Suppressor macrophage treated with lipopolysaccharide for 4 hours (primary cell): ENCODE measurements at regions not wholly inside any gene's neighbourhood (a gene's known extent, or its start where the extent isn't known, plus 50 kb on each side); places are given as distances from the start of the nearest gene placed in this dataset.

Experiments
- DNase-seq: peaks from one replicate; pipeline ENCODE4 v3.0.0-alpha.2; 2020

DNA sequence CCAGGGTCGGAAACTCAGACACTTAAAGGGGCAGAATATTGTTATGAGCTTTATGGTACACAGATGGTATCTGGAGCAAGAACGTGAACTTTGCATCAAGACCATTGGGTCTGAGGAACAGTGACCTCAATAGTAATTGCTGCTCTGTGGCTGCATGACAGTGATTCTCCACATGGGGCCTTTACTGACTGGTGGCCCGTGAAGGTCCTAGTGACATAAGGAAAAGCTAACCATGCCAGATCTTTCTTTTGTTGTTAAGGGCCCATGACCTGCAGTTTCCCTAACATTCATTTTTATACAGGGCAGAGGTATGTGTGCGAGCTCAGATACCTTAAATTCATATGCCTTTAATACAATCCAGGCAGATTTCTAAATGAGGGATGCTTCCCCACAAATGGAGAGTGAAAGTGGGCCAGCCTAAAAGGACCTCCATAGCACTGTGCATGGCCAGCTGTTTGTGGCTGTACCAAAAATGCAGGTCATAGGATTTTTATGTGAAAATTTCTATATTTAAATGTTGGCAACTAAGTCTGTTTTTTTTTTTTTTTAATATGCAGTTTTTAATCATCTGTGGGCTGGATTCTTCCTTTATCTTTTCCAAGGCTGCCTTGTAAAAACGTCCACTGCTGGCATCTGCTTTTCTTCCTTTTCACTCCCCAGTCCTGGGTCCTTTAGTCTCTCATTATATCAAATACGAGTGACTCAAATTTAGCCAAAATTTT, 188.0 kb upstream of the IL12A start:
- no peak for DNase-seq

DNA sequence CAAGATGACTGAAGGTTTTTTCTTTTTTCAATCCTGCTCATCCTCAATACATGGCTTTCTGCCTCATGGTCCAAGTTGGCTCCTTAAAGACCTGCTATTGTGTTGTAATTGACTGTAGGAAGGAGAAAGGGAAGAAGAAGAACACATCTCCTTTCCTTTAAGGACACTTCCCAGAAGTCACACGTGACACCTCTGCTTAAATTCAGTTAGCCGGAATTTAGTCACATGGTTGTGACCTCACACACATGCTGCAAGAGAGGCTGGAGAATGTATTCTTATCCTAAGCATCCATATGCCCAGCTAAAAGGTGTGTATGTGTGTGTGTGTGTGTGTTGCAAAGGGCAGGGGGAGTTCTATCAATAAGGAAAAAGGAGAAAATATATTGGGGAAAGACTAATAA, 185.8 kb upstream of the IL12A start:
- no peak for DNase-seq

DNA sequence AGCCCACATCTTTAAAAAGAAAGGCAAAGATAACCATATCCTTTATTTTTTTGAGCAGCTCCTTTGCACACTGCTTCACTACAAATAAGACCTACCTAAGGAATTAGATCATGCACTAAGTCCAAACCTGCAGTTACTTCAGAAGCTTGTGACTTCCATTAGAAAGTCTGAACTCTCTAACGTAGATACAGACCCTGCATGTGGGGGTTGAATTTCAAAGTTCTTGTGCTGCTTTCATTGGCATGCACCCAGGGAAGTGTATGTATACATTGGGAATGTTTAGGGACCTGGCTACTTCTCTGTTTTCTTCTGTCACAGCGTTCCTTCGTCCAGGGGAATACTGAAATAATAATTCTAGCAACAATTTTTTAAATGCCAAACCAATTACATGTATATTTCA, 185.2 kb upstream of the IL12A start:
- no peak for DNase-seq

DNA sequence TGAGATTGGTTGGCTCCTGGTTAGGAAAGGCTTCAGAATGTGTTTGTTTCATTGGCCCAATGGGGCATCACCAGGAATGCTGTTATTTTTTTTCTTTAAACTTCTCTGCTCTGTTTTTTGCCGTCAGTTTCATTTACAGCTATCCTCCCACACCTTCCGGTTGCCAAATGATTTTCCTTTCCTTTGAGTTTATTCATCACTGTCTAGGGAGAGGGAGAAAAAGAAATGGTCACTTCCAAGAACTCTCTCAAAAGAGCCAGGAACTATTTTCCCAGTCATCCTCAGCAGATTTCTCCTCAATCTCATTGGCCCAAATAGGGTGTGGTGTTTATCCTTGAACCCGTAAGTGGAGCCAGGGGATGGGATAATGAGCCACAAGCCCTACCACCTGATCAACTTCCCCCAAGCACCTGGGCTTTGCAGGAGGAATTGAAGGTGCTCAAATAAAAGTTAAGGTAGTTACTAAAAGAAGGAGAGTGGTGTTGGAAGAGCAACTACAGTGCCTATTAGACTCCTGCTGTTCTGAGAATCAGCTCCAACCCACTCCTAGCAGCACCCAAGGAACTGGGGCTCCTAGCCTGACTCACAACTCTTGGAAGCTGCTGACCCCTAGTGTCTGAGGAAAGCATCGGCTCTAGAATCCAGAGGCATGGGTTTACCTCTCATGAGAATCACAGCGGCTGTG, 183.8 kb upstream of the IL12A start:
- DNase-seq: peak; percentile 80

DNA sequence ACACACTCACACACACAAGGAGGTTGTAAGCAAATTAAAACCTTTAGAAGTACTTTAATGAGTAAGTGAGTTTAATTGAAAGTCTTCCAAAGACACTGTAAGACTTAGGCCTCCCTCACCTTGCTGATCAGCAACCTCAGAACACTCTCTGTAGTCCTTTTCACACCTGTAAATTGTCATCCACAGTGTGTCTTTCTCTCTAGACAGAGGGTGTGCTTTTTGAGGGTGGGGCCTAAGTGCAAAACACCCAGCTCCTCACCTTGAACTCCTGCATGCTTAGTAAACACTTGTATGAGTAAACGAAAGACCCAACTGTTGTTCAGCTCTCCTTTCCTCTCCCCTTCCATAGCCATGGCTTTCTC, 183.2 kb upstream of the IL12A start:
- no peak for DNase-seq

DNA sequence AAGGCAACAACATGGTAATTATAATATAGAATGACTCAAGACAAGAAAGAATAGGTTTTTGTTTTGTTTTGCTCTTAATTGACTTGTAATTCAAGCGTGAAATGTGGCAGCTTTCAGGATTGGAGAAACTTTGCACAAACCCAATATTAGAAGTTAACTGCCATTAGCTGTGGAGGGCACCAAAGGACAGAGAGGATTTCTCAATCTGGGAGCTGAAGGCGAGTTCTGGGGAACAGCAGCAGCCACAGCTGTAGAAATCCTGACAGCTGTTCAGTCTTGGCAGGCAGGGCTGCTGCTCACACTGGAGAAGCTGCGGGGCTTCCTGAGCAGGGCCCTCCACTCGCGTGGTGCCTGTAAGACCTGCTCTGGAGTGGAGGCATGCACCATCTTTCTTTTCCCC, 182.2 kb upstream of the IL12A start:
- no peak for DNase-seq

DNA sequence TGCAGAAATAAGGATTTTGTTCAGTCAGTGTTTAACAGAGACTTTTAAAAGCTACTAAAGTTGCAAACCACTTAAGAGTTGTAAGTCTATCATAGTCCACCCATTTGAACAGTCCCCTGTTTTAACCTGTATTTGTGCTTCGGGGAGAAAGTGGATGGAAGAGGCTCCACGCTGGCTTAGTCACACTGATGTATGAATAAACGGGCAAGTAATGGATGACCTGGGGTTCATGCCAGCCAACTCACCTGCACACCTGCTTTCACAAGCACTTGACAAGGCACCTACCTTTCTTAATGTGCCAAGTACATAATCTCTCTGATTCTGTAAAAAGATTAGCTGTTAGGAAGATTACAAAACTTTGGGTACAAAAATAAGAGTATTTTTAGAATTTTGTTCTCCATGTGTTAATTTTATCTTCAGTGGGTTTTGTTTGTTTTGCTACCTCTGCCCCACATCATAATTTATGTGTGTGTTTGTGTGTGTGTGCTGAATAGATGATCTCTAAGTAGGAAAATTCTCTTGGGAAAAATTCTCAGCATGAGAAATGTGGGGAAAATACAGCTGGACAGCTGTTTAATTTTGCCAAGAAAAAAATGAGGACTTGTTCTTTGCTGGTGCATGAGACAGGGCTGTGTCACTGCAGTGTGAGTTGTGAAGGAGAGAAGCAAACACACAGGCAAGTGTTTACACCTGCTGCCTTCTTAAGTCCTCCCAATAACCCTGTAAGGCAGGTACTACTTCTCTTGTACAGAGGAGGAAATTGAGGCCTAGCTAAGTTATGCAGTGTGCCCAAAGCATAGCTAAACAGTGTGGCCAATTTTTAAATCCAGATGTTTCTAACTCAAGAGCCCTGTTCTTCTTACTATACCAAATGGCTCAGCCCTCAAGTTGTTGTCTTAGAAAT, 181.2 kb upstream of the IL12A start:
- DNase-seq: no peak

DNA sequence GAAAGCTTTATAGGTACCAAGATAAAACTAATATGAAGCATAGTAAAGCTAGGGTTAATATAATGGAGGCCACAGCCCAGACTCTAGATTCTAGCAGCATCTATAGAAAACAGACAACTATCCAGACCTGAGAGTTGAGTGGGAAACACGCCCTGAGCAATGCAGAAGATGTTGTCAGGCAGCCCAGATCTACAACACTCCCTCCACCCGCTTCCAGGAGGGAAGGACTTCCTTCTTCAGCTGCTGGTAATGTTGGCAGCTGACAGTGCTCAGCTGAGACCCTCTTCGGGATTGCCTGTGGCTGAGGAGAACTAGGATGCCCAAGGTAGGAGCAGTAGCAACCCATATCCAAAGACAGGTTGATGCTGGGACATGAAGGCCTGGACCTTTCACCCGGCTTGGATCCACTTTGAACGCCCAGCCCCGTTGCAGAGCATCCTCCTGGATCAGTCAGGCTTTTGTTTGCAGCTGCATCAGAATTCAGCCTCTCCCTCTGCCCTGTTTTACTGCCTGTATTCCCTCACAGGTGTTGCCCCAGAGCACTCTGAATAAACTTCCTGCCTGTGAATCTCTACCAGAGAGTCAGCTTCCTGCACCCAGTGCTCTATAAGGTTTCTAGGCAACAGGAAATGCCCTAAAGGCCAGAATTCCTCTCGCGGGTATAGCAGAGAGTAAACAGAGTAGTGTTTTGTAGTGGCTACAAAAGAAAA, 174.7 kb upstream of the IL12A start:
- DNase-seq: no peak

DNA sequence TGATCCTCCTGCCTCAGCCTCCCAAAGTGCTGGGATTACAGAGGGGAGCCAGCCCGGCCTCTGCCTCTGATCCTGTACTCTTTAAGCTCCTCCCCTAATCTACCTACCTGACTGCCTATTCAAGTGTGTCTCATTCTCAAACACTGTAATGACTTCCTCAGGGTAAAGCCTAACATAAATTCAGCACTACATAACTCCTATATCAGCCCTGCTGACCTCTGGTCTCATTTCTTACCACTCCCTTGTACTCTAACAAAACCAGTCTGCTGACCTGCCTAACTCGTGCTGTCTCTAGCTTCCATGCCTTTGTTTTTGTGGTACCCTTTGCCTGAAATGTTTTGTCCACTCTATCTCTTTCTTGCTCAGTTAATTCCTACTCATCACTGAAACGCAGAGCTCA, 172.1 kb upstream of the IL12A start:
- DNase-seq: no peak

DNA sequence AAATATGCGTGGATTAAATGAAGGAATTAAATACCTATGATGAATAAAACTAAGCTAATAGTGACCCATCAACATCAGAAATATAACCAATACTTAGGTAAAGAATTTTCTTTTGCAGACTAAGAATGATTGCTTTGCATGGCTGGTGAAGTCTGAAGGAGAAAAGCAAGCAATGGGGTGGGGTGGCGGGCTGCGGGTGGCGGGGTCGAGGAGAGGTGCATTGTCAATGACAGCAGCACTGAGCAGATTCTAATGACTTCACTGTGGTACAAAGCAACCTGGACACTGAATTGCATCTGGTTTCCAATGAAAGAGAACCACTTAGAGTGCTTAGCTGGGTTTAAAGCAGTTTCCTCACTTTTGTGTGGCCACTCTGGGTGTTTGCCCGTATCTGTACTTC, 171.5 kb upstream of the IL12A start:
- DNase-seq: no peak

DNA sequence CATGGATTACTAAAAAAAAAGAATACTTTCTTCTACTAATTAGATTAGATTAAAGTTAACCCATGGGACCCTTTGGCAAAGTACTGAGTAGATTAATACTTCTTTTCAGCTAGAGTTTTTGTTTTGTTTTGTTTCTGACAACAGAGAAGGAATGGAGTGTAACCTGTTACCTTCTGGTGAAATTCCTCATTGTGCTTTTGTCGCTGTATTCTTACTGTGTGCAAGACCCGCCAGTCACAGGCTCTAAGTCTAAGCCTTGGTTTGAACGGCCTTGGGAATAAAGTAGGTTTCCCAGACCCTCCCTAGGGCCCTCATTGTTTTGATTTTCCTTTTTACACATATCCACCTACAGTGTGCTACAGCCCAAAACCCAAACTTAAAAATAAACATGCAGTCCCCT, 171.1 kb upstream of the IL12A start:
- no peak for DNase-seq

DNA sequence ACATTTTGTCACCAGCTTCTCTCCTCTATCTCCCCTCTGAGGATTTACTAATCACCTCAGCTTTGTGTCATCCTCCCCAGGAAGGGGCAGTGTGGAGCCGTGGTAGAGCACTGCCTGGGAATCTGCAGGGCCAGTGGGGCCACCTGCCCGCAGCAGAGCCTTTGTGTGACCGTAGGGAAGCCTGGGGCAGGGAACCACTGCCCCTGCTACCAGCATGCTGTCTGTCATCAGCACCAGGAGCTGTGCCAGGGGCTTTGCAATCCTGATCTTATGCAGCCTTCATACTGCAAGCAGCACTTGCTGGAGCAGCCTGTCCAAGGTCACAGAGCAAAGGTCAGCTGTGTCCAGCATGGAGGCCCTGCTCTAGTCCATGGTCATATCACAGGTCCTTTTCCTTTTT, 170.2 kb upstream of the IL12A start:
- DNase-seq: no peak

DNA sequence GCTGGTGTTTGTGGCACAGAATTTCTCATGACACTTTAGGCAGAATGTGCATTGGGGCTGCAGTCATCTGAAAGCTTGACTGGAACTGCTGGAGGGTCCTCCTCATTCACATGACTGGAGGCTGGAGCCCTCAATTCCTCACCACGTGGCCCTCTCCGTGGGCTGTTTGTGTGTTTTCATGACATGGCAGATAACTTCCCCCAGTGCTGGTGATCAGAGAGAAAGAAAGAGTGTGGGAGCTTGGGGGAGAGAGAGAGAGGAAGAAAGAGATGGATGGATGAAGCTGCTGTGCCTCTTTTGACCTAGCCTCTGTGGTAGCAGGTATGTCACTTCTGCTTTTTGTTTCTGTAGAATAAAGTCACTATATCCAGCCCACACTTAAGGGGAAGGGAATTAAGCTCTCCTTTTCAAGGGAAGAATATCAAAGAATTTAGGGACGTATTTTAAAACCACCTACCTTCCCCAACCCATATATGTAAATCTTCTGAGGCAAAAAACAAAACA, 169.6 kb upstream of the IL12A start:
- DNase-seq: no peak

DNA sequence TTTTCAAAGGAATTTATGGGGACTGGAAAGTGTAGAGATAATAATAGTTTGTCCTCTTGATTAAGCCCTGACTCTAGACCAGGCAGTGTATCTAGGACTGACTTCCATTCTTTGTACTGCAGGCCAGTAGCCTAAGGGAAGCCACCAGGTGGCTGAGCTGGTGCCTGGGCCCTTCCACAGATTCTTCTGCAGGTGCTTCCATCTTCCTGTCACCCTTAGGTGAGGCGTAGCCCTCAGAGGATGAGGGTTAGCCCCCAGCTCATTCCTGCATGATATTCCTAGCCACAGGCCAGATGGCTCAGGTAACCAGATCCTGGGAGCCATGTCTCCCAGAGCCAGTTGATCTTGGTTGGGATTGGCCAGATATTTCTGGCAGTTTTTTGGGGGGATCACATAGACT, 169.0 kb upstream of the IL12A start:
- no peak for DNase-seq

DNA sequence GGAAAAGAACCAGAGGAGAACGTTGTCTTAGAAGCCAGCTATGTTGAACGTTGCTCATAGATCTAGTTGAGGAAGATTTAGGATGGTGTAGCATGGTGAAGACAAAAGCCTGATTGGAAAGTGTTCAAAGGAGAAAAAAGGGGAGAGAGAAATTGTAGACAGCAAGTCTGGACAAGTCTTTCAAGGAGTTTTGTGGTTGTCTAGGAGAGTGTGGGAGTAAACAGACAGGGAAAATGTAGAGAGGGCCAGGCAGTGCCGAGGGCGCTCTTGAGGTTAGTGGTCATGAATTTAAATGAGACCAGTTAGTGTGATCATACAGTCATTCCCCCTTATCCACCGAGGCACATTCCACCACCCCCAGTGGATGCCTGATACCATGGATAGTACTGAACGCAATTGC, 167.5 kb upstream of the IL12A start:
- DNase-seq: no peak

DNA sequence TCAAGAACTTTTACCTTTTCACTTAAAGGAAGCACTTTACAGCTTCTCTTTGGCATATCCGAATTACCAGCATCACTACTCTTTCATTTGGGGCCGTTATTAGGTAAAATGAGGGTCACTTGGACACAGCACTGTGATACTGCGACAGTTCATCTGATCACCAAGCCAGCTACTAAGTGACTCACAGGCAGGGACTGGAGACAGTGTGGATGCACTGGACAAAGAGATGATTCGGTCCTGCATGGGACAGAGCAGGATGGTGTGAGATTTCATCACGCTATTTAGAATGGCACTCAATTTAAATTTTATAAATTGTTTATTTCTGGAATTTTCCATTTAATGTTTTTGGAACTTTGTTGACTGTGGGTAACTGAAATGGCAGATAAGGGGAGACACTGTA, 166.9 kb upstream of the IL12A start:
- DNase-seq: no peak

DNA sequence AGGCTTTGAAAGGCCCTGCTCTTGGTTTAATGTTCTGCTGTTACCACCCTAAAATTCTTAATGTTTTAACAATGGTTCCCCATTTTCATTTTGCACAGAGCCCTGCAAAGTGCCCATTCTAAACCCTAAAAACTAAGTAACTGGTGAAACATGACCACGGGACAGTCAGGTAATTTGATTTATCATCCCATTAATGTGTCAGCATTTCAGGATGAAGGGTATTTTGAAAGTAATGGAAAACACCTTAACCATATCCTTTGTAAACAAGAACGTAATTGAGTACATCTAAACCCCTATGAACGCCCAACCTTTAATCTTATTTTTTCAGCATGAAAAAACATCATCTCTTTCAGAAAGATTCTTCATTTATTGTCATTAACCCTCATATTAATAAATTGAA, 164.9 kb upstream of the IL12A start:
- DNase-seq: no peak

DNA sequence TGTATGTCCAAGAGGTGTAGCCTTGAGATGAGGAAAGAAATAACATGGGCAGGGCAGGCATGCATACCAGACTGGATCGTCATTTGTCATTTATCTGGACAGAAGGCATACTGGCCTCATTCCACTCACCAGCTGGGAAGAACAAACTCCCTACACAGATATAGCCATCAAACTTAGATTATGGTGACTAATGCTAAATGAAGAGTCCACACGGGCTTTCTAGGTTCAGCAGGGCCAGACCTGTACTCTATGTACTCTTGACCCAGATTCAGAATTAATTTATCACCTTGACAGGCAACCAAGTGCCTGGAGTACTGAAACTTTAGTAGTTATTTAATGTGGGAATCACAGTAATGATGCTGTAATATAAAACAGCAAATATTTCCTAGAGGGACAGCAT, 164.3 kb upstream of the IL12A start:
- no peak for DNase-seq

DNA sequence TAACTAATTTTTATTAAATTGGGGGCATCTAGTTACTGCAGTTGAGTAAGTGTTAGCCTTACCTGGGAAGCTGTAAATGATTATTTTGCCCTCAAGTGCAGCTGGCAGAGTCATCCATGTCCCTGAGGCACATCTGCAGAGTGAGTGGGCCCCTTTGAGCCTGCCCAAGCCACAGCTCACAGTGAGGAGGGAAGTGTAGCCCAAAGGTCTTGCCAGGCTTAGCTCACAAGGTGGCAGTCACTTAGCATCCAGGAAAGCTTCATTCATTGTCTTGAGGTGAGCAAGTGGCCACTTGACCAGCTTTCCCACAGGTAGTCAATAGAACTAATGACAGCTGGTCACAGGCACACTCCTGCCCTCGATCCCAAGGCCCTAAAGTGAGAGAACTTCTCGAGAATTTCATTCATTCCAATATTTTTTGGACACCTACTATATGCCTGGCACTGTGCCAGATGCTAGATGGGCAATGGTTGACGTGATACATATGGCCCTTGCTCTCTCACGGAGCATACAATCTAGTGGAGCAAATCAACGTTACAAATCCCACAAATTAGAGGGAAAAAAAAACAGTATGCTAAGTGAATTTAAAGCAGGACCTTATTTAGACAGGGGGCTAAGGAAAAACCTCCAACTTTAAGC, 163.3 kb upstream of the IL12A start:
- no peak for DNase-seq

DNA sequence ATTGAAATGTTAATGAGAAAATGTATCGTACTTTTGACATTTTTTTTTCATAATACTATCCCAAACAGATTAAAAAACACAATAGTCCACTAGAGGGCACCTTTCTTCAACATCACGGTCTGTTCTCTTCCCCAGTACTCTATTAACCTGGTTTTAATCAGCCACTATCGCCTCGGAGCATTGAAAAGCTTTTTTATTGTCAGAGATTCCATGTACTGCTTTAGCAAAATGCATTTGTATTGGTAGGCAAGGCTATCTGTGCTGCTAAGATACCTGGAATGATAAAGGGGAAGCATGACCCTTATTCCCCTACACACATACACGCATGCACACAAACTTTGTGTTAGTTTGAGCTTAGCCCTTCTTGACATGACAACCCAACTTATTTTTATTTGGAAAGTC, 160.1 kb upstream of the IL12A start:
- DNase-seq: peak; percentile 58

DNA sequence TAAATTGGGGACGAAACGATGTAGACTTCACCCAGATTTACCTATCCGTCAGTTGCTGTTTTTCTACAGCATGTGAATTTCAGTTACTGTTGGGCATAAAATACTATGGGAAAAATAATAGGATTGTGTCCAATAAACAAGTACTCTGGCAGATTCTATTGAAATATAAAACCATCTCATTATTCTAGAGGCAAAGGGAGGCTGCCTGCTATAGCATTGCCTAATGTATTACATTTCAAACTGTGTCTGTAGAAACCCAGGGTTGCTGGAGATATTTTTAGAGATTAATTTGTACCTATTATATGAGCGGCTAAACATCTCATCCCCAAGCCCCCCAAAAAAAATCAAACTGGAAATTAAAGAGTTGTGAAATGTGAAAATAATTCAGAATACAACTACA, 159.6 kb upstream of the IL12A start:
- DNase-seq: no peak

DNA sequence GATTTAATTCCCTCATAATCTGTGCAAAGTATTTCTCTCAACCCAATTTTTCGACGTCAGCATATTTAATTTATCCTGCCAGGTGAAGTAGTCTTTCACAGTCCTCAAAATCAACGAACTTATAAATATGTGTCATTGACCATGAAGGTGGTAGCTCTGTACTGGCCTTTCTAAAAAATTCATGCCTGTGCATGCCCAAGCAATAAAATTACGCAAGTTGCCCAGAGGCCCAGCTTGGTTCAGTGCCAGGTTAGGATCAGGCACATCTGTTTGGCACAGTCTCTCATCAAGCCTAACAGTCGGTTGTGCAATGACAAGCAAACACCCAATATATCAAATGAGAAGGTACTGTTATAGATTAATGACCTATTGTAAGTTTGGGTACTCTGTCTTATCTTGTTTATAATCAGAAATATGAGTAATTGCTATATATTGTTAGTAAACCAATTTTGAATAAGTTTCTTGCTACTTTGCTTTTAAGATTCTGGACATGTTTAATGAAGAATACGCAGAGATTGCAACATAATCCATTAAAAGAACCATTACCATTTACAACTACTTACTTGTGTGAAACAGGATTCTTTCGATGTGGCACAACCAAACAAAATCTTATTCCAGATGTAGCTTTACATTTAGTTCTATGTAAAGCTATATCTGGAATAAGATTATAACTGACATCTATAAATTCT, 159.0 kb upstream of the IL12A start:
- DNase-seq: no peak
